NCI-H2196 treated with DMSO at 0.1 percent for 48 hours (cell line): ENCODE measurements at regions not wholly inside any gene's neighbourhood (a gene's known extent, or its start where the extent isn't known, plus 50 kb on each side); places are given as distances from the start of the nearest gene placed in this dataset.
"Not testable (repeated sequence)": the region's sequence is repeated elsewhere in the genome, so short reads cannot be mapped to it uniquely, and the experiment has no call there.

Experiments
- DNase-seq: peaks from one replicate; lab custom pipeline; 2025; ENCODE audit not compliant: unreplicated experiment; lab: John Stamatoyannopoulos, UW

GRCh38 chr2:228798458-228799207 lies 472.5 kb downstream of the PID1 start:
- DNase-seq = no peak

GRCh38 chr2:228796386-228796785 lies 474.7 kb downstream of the PID1 start:
- no peak for DNase-seq

- no peak for DNase-seq
These were observed 478.0 kb downstream of the PID1 start for GRCh38 chr2:228793116-228793515.

GRCh38 chr2:228786901-228787300 lies 484.2 kb downstream of the PID1 start:
- no peak for DNase-seq

GRCh38 chr2:228782281-228782680 lies 488.8 kb downstream of the PID1 start:
- no peak for DNase-seq

GRCh38 chr2:228777855-228778355 lies 493.2 kb downstream of the PID1 start:
- DNase-seq = no peak

GRCh38 chr2:228774548-228774947 lies 496.5 kb downstream of the PID1 start:
- no peak for DNase-seq

- DNase-seq = no peak
These were observed 499.3 kb downstream of the PID1 start for GRCh38 chr2:228771774-228772173.

GRCh38 chr2:228771315-228771714 lies 499.8 kb downstream of the PID1 start:
- no peak for DNase-seq

GRCh38 chr2:228768818-228769217 lies 502.3 kb downstream of the PID1 start:
- DNase-seq = no peak

GRCh38 chr2:228768141-228768540 lies 502.9 kb downstream of the PID1 start:
- DNase-seq = not testable (repeated sequence)

- DNase-seq = no peak
These were observed 503.9 kb downstream of the PID1 start for GRCh38 chr2:228767196-228767595.

- no peak for DNase-seq
These were observed 507.6 kb downstream of the PID1 start for GRCh38 chr2:228763379-228763981.

GRCh38 chr2:228762565-228762964 lies 508.5 kb downstream of the PID1 start:
- DNase-seq = no peak

- not testable (repeated sequence) for DNase-seq
These were observed 515.4 kb downstream of the PID1 start for GRCh38 chr2:228755661-228756060.

- no peak for DNase-seq
These were observed 523.6 kb downstream of the PID1 start for GRCh38 chr2:228747483-228747882.

GRCh38 chr2:228738671-228739380 lies 532.3 kb downstream of the PID1 start:
- DNase-seq = no peak

- no peak for DNase-seq
These were observed 535.4 kb downstream of the PID1 start for GRCh38 chr2:228735697-228736096.

GRCh38 chr2:228731517-228731916 lies 539.6 kb downstream of the PID1 start:
- DNase-seq = no peak

- no peak for DNase-seq
These were observed 542.1 kb downstream of the PID1 start for GRCh38 chr2:228728961-228729360.

- DNase-seq = no peak
These were observed 543.5 kb upstream of the SPHKAP start for GRCh38 chr2:228725031-228725430.

- no peak for DNase-seq
These were observed 542.1 kb upstream of the SPHKAP start for GRCh38 chr2:228723599-228723998.
